Peyer's patch (tissue), 4 donors: ENCODE measurements at regions not wholly inside any gene's neighbourhood (a gene's known extent, or its start where the extent isn't known, plus 50 kb on each side); places are given as distances from the start of the nearest gene placed in this dataset.

Experiments
- CTCF ChIP-seq, 6 experiments: fragments of 450-650 bp in 4 of 6; fragments of 200-600 bp in 2 of 6; sonication (generic) in 1 of 6; IDR thresholded peaks; one replicate each; pipeline ENCODE4 v1.5.1; 2017 to 2019; ENCODE audit warnings: antibody characterized with exemption in 6 of 6, mild to moderate bottlenecking in 3 of 6, moderate library complexity in 1 of 6
- POLR2A ChIP-seq, 2 donors: fragments of 450-650 bp; IDR thresholded peaks; one replicate each; pipeline ENCODE4 v1.5.1; 2017; ENCODE audit warnings: antibody characterized with exemption in 2 of 2, mild to moderate bottlenecking in 2 of 2, moderate library complexity in 2 of 2

- no peak for TF ChIP-seq CTCF (IDR thresholded peaks at IDR 0.05)
- no peak for TF ChIP-seq POLR2A (IDR thresholded peaks at IDR 0.05)
These were observed 172.5 kb downstream of the HS3ST3A1 start for GRCh38 chr17:13429201-13429600.
